ENCODE measurements at regions not wholly inside any gene's neighbourhood (a gene's known extent, or its start where the extent isn't known, plus 50 kb on each side); places are given as distances from the start of the nearest gene placed in this dataset.

GRCh38 chr10:78715435-78715834 lies 353.3 kb upstream of the ZMIZ1 start:
- DNase-seq (ENCODE audit: extremely low read depth in 1 of 2, low read depth in 1 of 2) = no peak

- no peak for DNase-seq (ENCODE audit: extremely low read depth in 1 of 2, low read depth in 1 of 2)
Measured at GRCh38 chr10:78716043-78716660, 352.6 kb upstream of the ZMIZ1 start.

GRCh38 chr10:78717200-78717599 lies 351.6 kb upstream of the ZMIZ1 start:
- no peak for DNase-seq (ENCODE audit: extremely low read depth in 1 of 2, low read depth in 1 of 2)

- no peak for DNase-seq (ENCODE audit: extremely low read depth in 1 of 2, low read depth in 1 of 2)
Measured at GRCh38 chr10:78718032-78718572, 350.7 kb upstream of the ZMIZ1 start.

GRCh38 chr10:78719276-78719675 lies 349.5 kb upstream of the ZMIZ1 start:
- no peak for DNase-seq (ENCODE audit: extremely low read depth in 1 of 2, low read depth in 1 of 2)

- no peak for DNase-seq (ENCODE audit: extremely low read depth in 1 of 2, low read depth in 1 of 2)
Measured at GRCh38 chr10:78720091-78720490, 348.7 kb upstream of the ZMIZ1 start.

GRCh38 chr10:78721231-78721630 lies 347.5 kb upstream of the ZMIZ1 start:
- no peak for DNase-seq (ENCODE audit: extremely low read depth in 1 of 2, low read depth in 1 of 2)

- no peak for DNase-seq (ENCODE audit: extremely low read depth in 1 of 2, low read depth in 1 of 2)
Measured at GRCh38 chr10:78724846-78725245, 343.9 kb upstream of the ZMIZ1 start.

GRCh38 chr10:78726171-78726570 lies 342.6 kb upstream of the ZMIZ1 start:
- DNase-seq (ENCODE audit: extremely low read depth in 1 of 2, low read depth in 1 of 2) = no peak

GRCh38 chr10:78727251-78727650 lies 341.5 kb upstream of the ZMIZ1 start:
- no peak for DNase-seq (ENCODE audit: extremely low read depth in 1 of 2, low read depth in 1 of 2)

GRCh38 chr10:78727728-78728127 lies 341.0 kb upstream of the ZMIZ1 start:
- no peak for DNase-seq (ENCODE audit: extremely low read depth in 1 of 2, low read depth in 1 of 2)

- no peak for DNase-seq (ENCODE audit: extremely low read depth in 1 of 2, low read depth in 1 of 2)
Measured at GRCh38 chr10:78728176-78728575, 340.6 kb upstream of the ZMIZ1 start.

- no peak for DNase-seq (ENCODE audit: extremely low read depth in 1 of 2, low read depth in 1 of 2)
Measured at GRCh38 chr10:78729366-78729765, 339.4 kb upstream of the ZMIZ1 start.

GRCh38 chr10:78729800-78730199 lies 339.0 kb upstream of the ZMIZ1 start:
- DNase-seq (ENCODE audit: extremely low read depth in 1 of 2, low read depth in 1 of 2) = no peak

- DNase-seq (ENCODE audit: extremely low read depth in 1 of 2, low read depth in 1 of 2) = no peak
Measured at GRCh38 chr10:78730754-78731153, 338.0 kb upstream of the ZMIZ1 start.

- no peak for DNase-seq (ENCODE audit: extremely low read depth in 1 of 2, low read depth in 1 of 2)
Measured at GRCh38 chr10:78731675-78732074, 337.1 kb upstream of the ZMIZ1 start.

GRCh38 chr10:78732381-78732780 lies 336.4 kb upstream of the ZMIZ1 start:
- DNase-seq (ENCODE audit: extremely low read depth in 1 of 2, low read depth in 1 of 2) = no peak

- DNase-seq (ENCODE audit: extremely low read depth in 1 of 2, low read depth in 1 of 2) = no peak
Measured at GRCh38 chr10:78736926-78737630, 331.7 kb upstream of the ZMIZ1 start.

- no peak for DNase-seq (ENCODE audit: extremely low read depth in 1 of 2, low read depth in 1 of 2)
Measured at GRCh38 chr10:78737883-78738856, 330.6 kb upstream of the ZMIZ1 start.

GRCh38 chr10:78738861-78739260 lies 329.9 kb upstream of the ZMIZ1 start:
- DNase-seq (ENCODE audit: extremely low read depth in 1 of 2, low read depth in 1 of 2) = no peak

GRCh38 chr10:78739444-78740053 lies 329.2 kb upstream of the ZMIZ1 start:
- DNase-seq (ENCODE audit: extremely low read depth in 1 of 2, low read depth in 1 of 2) = no peak

Data from stimulated activated CD8-positive, alpha-beta memory T cell treated with anti-CD3 and anti-CD28 coated beads, Interleukin-7, amount 100 ng/mL, for 48 hours (primary cell).